Activated T-cell treated with anti-CD3 and anti-CD28 coated beads, Interleukin-2, amount 50 U/mL, for 4 hours (primary cell): ENCODE measurements at regions not wholly inside any gene's neighbourhood (a gene's known extent, or its start where the extent isn't known, plus 50 kb on each side); places are given as distances from the start of the nearest gene placed in this dataset.

Experiments used
- ATAC-seq, 2 donors: fragments of 200-7000 bp; cut with Tn5 transposase; one replicate each; pipeline ENCODE4 v1.10.0; 2021
- DNase-seq: peaks from one replicate; pipeline ENCODE4 v3.0.0-alpha.2; 2020
- H3K27me3 Mint-ChIP-seq: one replicate; pipeline ENCODE4 v1.8.0; 2021; ENCODE audit warnings: low read depth, mixed read lengths
- H3K36me3 Mint-ChIP-seq: one replicate; pipeline ENCODE4 v1.8.0; 2022; ENCODE audit warnings: mixed read lengths; ENCODE audit not compliant: insufficient read depth
- H3K4me1 Mint-ChIP-seq: one replicate; pipeline ENCODE4 v1.8.0; 2021; ENCODE audit warnings: low read depth, mixed read lengths
- H3K4me3 Mint-ChIP-seq: one replicate; pipeline ENCODE4 v1.8.0; 2021; ENCODE audit warnings: mild to moderate bottlenecking, moderate library complexity, mixed read lengths
- H3K9me3 Mint-ChIP-seq: one replicate; pipeline ENCODE4 v1.8.0; 2021; ENCODE audit warnings: mixed read lengths

- Mint-ChIP-seq H3K9me3 (no peaks in the 10 kb centered on the region), H3K4me1 (no peaks in the 10 kb centered on the region), H3K4me3 (no peak overlapping the region), H3K27me3 (peaks cover 2% of the 10 kb centered on the region), H3K36me3 (no peaks in the 10 kb centered on the region)
- DNase-seq (no peak), ATAC-seq (no peak)
Measured at GRCh38 chr6:56385981-56386593, 138.7 kb upstream of the COL21A1 start.

- no peaks in the 10 kb centered on the region for H3K36me3 Mint-ChIP-seq
- no peak for ATAC-seq
- no peaks in the 10 kb centered on the region for H3K4me1 Mint-ChIP-seq
- H3K9me3 Mint-ChIP-seq, result no peaks in the 10 kb centered on the region
- H3K4me3 Mint-ChIP-seq, result no peak overlapping the region
- H3K27me3 Mint-ChIP-seq, result peaks cover 2% of the 10 kb centered on the region
- DNase-seq, result no peak
Measured at GRCh38 chr6:56383160-56383559, 135.8 kb upstream of the COL21A1 start.

- Mint-ChIP-seq H3K4me3 (no peak overlapping the region), H3K4me1 (no peaks in the 10 kb centered on the region), H3K36me3 (no peaks in the 10 kb centered on the region), H3K9me3 (no peaks in the 10 kb centered on the region), H3K27me3 (peaks cover 2% of the 10 kb centered on the region)
- ATAC-seq, result no peak
- DNase-seq, result no peak
Measured at GRCh38 chr6:56382416-56382940, 135.1 kb upstream of the COL21A1 start.

- no peak for ATAC-seq
- Mint-ChIP-seq H3K27me3 (peaks cover 2% of the 10 kb centered on the region), H3K4me3 (no peak overlapping the region), H3K4me1 (no peaks in the 10 kb centered on the region), H3K36me3 (no peaks in the 10 kb centered on the region), H3K9me3 (no peaks in the 10 kb centered on the region)
- DNase-seq, result no peak
Measured at GRCh38 chr6:56381801-56382251, 134.4 kb upstream of the COL21A1 start.

GRCh38 chr6:56380476-56380875 is 133.1 kb upstream of the COL21A1 start:
- no peaks in the 10 kb centered on the region for H3K4me1 Mint-ChIP-seq
- H3K4me3 Mint-ChIP-seq, result no peak overlapping the region
- ATAC-seq (no peak), DNase-seq (no peak)
- no peaks in the 10 kb centered on the region for H3K9me3 Mint-ChIP-seq
- H3K36me3 Mint-ChIP-seq, result no peaks in the 10 kb centered on the region
- H3K27me3 Mint-ChIP-seq, result peaks cover 2% of the 10 kb centered on the region

- no peaks in the 10 kb centered on the region for H3K27me3 Mint-ChIP-seq
- ATAC-seq, result no peak
- no peaks in the 10 kb centered on the region for H3K36me3 Mint-ChIP-seq
- no peaks in the 10 kb centered on the region for H3K9me3 Mint-ChIP-seq
- no peak for DNase-seq
- H3K4me1 Mint-ChIP-seq, result no peaks in the 10 kb centered on the region
- H3K4me3 Mint-ChIP-seq, result no peak overlapping the region
Measured at GRCh38 chr6:56378966-56379585, 131.7 kb upstream of the COL21A1 start.

GRCh38 chr6:56378507-56378906 is 131.1 kb upstream of the COL21A1 start:
- Mint-ChIP-seq H3K4me1 (no peaks in the 10 kb centered on the region), H3K36me3 (no peaks in the 10 kb centered on the region), H3K9me3 (no peaks in the 10 kb centered on the region), H3K4me3 (no peak overlapping the region), H3K27me3 (no peaks in the 10 kb centered on the region)
- ATAC-seq, result no peak
- DNase-seq, result no peak

GRCh38 chr6:56377295-56377694 is 129.9 kb upstream of the COL21A1 start:
- Mint-ChIP-seq H3K36me3 (no peaks in the 10 kb centered on the region), H3K4me1 (no peaks in the 10 kb centered on the region), H3K27me3 (no peaks in the 10 kb centered on the region), H3K4me3 (no peak overlapping the region), H3K9me3 (no peaks in the 10 kb centered on the region)
- DNase-seq (no peak), ATAC-seq (no peak)

GRCh38 chr6:56375806-56376205 is 128.4 kb upstream of the COL21A1 start:
- no peaks in the 10 kb centered on the region for H3K27me3 Mint-ChIP-seq
- ATAC-seq, result no peak
- no peaks in the 10 kb centered on the region for H3K9me3 Mint-ChIP-seq
- no peak overlapping the region for H3K4me3 Mint-ChIP-seq
- no peaks in the 10 kb centered on the region for H3K36me3 Mint-ChIP-seq
- H3K4me1 Mint-ChIP-seq, result no peaks in the 10 kb centered on the region
- DNase-seq, result no peak

GRCh38 chr6:56374841-56375369 is 127.5 kb upstream of the COL21A1 start:
- ATAC-seq (no peak), DNase-seq (no peak)
- H3K4me3 Mint-ChIP-seq, result no peak overlapping the region
- H3K36me3 Mint-ChIP-seq, result no peaks in the 10 kb centered on the region
- no peaks in the 10 kb centered on the region for H3K4me1 Mint-ChIP-seq
- H3K27me3 Mint-ChIP-seq, result no peaks in the 10 kb centered on the region
- no peaks in the 10 kb centered on the region for H3K9me3 Mint-ChIP-seq

- Mint-ChIP-seq H3K4me3 (no peak overlapping the region), H3K36me3 (no peaks in the 10 kb centered on the region), H3K27me3 (no peaks in the 10 kb centered on the region), H3K9me3 (no peaks in the 10 kb centered on the region), H3K4me1 (no peaks in the 10 kb centered on the region)
- DNase-seq, result no peak
- no peak for ATAC-seq
Measured at GRCh38 chr6:56372406-56372995, 125.1 kb upstream of the COL21A1 start.

GRCh38 chr6:56370561-56371211 is 123.3 kb upstream of the COL21A1 start:
- ATAC-seq, result no peak
- Mint-ChIP-seq H3K4me3 (no peak overlapping the region), H3K9me3 (no peaks in the 10 kb centered on the region), H3K36me3 (no peaks in the 10 kb centered on the region), H3K4me1 (no peaks in the 10 kb centered on the region), H3K27me3 (no peaks in the 10 kb centered on the region)
- DNase-seq, result no peak

GRCh38 chr6:56370127-56370540 is 122.8 kb upstream of the COL21A1 start:
- no peaks in the 10 kb centered on the region for H3K4me1 Mint-ChIP-seq
- H3K4me3 Mint-ChIP-seq, result no peak overlapping the region
- ATAC-seq (no peak), DNase-seq (no peak)
- no peaks in the 10 kb centered on the region for H3K27me3 Mint-ChIP-seq
- no peaks in the 10 kb centered on the region for H3K36me3 Mint-ChIP-seq
- H3K9me3 Mint-ChIP-seq, result no peaks in the 10 kb centered on the region

- no peaks in the 10 kb centered on the region for H3K9me3 Mint-ChIP-seq
- no peaks in the 10 kb centered on the region for H3K27me3 Mint-ChIP-seq
- H3K4me1 Mint-ChIP-seq, result no peaks in the 10 kb centered on the region
- ATAC-seq (no peak), DNase-seq (no peak)
- H3K36me3 Mint-ChIP-seq, result no peaks in the 10 kb centered on the region
- H3K4me3 Mint-ChIP-seq, result no peak overlapping the region
Measured at GRCh38 chr6:56368491-56368890, 121.1 kb upstream of the COL21A1 start.
